ENCODE measurements at regions not wholly inside any gene's neighbourhood (a gene's known extent, or its start where the extent isn't known, plus 50 kb on each side); places are given as distances from the start of the nearest gene placed in this dataset.

DNA sequence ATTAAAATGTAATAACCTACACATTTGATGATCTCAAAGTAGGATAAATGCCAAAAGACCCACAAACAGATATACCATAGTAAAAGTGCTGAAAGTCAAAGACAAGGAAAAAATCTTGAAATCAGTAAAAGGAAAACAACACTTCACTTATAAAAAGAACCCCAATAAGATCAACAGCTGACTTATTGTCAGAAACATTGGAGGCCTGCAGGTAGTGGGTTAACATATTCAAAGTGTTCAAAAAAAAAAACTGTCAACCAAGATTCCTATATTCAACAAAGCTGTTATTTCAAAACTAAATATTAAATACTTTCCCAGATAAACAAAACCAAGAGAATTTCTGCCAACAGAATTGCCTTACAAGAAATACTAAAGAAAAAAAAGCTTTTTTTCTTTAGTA, 347.1 kb downstream of the GUCY2F start:
- H3K36me3 ChIP-seq (ENCODE audit: insufficient read depth), result no peaks in the 10 kb centered on the region
- no peaks in the 10 kb centered on the region for H3K4me1 Mint-ChIP-seq
- ATAC-seq (no peak), DNase-seq (ENCODE audit: low spot score) (no peak)
- H3K27me3 ChIP-seq (ENCODE audit: insufficient read depth), result no peaks in the 10 kb centered on the region
- H2AFZ ChIP-seq, result no peak overlapping the region
- H3K4me1 ChIP-seq (ENCODE audit: insufficient read depth), result no peaks in the 10 kb centered on the region
- no peak overlapping the region for H3K4me2 ChIP-seq
- no peaks in the 10 kb centered on the region for H3K9me2 ChIP-seq (ENCODE audit: insufficient read depth)
- H3K27me3 Mint-ChIP-seq (ENCODE audit: insufficient read depth, low read depth, poor library complexity), result no peaks in the 10 kb centered on the region
- H3K27ac Mint-ChIP-seq, result no peak overlapping the region
- H3K4me3 ChIP-seq, result no peak overlapping the region
- H3K36me3 Mint-ChIP-seq (ENCODE audit: low read depth), result peaks cover 16% of the 10 kb centered on the region; the same call in 2 of the 3 replicates
- H3K27ac ChIP-seq (ENCODE audit: low read depth), result no peak overlapping the region
- no peak overlapping the region for H3K4me3 Mint-ChIP-seq
- no peak for TF ChIP-seq STAT1 (IDR thresholded peaks at IDR 0.05; ENCODE audit: unreplicated experiment)
- TF ChIP-seq ZNF114 (CRISPR knock-in tag; IDR thresholded peaks at IDR 0.05), result no peak
- no peak for TF ChIP-seq CREB1 (CRISPR knock-in tag; IDR thresholded peaks at IDR 0.05; ENCODE audit: low read depth)
- TF ChIP-seq ETS1 (IDR thresholded peaks at IDR 0.05), result no peak
- TF ChIP-seq NANOG (IDR thresholded peaks at IDR 0.05; ENCODE audit: borderline replicate concordance), result no peak
- TF ChIP-seq POLR2AphosphoS5 (IDR thresholded peaks at IDR 0.05; ENCODE audit: low read depth), result no peak
- no peak for TF ChIP-seq JUNB (IDR thresholded peaks at IDR 0.05; ENCODE audit: unreplicated experiment)
- no peak for TF ChIP-seq EZH2phosphoT487 (IDR thresholded peaks at IDR 0.05; ENCODE audit: unreplicated experiment)
- TF ChIP-seq ZNF331 (CRISPR knock-in tag; IDR thresholded peaks at IDR 0.05; ENCODE audit: low read depth), result no peak
- TF ChIP-seq, protein P1, sequence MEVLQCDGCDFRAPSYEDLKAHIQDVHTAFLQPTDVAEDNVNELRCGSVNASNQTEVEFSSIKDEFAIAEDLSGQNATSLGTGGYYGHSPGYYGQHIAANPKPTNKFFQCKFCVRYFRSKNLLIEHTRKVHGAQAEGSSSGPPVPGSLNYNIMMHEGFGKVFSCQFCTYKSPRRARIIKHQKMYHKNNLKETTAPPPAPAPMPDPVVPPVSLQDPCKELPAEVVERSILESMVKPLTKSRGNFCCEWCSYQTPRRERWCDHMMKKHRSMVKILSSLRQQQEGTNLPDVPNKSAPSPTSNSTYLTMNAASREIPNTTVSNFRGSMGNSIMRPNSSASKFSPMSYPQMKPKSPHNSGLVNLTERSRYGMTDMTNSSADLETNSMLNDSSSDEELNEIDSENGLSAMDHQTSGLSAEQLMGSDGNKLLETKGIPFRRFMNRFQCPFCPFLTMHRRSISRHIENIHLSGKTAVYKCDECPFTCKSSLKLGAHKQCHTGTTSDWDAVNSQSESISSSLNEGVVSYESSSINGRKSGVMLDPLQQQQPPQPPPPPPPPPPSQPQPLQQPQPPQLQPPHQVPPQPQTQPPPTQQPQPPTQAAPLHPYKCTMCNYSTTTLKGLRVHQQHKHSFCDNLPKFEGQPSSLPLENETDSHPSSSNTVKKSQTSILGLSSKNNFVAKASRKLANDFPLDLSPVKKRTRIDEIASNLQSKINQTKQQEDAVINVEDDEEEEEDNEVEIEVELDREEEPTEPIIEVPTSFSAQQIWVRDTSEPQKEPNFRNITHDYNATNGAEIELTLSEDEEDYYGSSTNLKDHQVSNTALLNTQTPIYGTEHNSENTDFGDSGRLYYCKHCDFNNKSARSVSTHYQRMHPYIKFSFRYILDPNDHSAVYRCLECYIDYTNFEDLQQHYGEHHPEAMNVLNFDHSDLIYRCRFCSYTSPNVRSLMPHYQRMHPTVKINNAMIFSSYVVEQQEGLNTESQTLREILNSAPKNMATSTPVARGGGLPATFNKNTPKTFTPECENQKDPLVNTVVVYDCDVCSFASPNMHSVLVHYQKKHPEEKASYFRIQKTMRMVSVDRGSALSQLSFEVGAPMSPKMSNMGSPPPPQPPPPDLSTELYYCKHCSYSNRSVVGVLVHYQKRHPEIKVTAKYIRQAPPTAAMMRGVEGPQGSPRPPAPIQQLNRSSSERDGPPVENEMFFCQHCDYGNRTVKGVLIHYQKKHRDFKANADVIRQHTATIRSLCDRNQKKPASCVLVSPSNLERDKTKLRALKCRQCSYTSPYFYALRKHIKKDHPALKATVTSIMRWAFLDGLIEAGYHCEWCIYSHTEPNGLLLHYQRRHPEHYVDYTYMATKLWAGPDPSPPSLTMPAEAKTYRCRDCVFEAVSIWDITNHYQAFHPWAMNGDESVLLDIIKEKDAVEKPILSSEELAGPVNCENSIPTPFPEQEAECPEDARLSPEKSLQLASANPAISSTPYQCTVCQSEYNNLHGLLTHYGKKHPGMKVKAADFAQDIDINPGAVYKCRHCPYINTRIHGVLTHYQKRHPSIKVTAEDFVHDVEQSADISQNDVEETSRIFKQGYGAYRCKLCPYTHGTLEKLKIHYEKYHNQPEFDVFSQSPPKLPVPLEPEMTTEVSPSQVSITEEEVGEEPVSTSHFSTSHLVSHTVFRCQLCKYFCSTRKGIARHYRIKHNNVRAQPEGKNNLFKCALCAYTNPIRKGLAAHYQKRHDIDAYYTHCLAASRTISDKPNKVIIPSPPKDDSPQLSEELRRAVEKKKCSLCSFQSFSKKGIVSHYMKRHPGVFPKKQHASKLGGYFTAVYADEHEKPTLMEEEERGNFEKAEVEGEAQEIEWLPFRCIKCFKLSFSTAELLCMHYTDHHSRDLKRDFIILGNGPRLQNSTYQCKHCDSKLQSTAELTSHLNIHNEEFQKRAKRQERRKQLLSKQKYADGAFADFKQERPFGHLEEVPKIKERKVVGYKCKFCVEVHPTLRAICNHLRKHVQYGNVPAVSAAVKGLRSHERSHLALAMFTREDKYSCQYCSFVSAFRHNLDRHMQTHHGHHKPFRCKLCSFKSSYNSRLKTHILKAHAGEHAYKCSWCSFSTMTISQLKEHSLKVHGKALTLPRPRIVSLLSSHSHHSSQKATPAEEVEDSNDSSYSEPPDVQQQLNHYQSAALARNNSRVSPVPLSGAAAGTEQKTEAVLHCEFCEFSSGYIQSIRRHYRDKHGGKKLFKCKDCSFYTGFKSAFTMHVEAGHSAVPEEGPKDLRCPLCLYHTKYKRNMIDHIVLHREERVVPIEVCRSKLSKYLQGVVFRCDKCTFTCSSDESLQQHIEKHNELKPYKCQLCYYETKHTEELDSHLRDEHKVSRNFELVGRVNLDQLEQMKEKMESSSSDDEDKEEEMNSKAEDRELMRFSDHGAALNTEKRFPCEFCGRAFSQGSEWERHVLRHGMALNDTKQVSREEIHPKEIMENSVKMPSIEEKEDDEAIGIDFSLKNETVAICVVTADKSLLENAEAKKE (CRISPR knock-in tag; IDR thresholded peaks at IDR 0.05), result no peak
- TF ChIP-seq REST (IDR thresholded peaks at IDR 0.05; ENCODE audit: unreplicated experiment), result no peak
- TF ChIP-seq EZH2 (IDR thresholded peaks at IDR 0.05; ENCODE audit: low read depth, unreplicated experiment), result no peak
- TF ChIP-seq CTCF (conservative IDR thresholded peaks at IDR 0.05; ENCODE audit: low read depth in 2 of 2), result no peak
- no peaks in the 10 kb centered on the region for H3K79me2 ChIP-seq (replicated peaks; ENCODE audit: insufficient read depth)
- no peaks in the 10 kb centered on the region for H4K20me1 ChIP-seq (replicated peaks; ENCODE audit: insufficient read depth)
- peaks cover 22% of the 10 kb centered on the region for H3K9me3 Mint-ChIP-seq
- no peaks in the 10 kb centered on the region for H3F3A ChIP-seq (replicated peaks; ENCODE audit: low read depth)
